ENCODE measurements at regions not wholly inside any gene's neighbourhood (a gene's known extent, or its start where the extent isn't known, plus 50 kb on each side); places are given as distances from the start of the nearest gene placed in this dataset.
"Not testable (repeated sequence)": the region's sequence is repeated elsewhere in the genome, so short reads cannot be mapped to it uniquely, and the experiment has no call there.

GRCh38 chr2:190005513-190005912 is 57.0 kb downstream of the MSTN start:
- no peak for DNase-seq

DNA sequence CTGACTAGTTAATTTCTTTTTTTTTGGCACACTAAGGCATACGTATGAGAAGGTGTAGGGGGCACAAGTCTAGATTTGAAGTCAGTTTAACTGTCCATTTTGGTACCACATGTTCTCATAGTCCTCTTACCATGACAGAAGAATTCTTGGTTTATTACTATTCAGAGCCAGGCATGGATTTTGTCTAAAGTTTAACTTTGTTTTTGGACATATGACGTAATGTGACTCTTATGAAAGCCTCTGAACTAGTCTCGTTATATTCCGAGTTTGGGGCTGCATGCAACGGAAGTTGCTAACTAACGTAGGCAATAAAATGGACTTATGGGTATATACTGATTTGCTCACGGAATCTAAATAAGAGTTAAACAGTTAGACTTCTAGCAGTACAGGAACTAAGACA is 62.9 kb downstream of the MSTN start:
- DNase-seq: no peak

GRCh38 chr2:189998665-189999064 is 63.9 kb downstream of the MSTN start:
- DNase-seq: not testable (repeated sequence)

GRCh38 chr2:189997016-189997415 is 65.5 kb downstream of the MSTN start:
- no peak for DNase-seq

DNA sequence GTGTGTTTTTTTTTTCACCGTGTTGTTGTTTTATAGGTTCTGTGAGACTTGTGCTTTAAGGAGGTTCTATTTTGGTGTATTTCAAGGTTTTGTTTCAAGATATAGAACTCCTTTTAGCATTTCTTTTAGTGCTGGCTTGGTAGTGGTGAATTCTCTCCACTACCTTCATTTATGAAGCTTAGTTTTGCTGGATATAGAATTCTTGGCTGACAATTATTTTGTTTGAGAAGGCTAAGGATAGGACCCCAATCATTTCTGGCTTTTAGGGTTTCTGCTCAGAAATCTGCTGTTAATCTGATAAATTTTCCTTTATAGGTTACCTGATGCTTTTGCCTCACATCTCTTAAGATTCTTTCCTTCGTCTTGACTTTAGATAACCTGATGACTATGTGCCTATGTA is 66.8 kb downstream of the MSTN start:
- DNase-seq: no peak

GRCh38 chr2:189982780-189983394 is 79.6 kb downstream of the MSTN start:
- no peak for DNase-seq

- no peak for DNase-seq
Measured at GRCh38 chr2:189982087-189982486, 80.4 kb downstream of the MSTN start.

DNA sequence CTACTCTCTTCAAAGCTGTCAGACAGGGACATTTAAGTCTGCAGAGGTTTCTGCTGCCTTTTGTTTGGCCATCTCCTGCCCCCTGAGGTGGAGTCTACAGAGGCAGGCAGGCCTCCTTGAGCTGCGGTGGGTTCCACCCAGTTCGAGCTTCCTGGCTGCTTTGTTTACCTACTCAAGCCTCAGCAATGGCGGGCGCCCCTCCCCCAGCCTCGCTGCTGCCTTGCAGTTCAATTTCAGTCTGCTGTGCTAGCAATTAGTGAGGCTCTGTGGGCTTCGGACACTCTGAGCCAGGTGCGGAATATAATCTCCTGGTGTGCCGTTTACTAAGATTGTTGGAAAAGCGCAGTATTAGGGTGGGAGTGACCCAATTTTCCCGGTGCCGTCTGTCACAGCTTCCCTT is 86.0 kb downstream of the MSTN start:
- not testable (repeated sequence) for DNase-seq

DNA sequence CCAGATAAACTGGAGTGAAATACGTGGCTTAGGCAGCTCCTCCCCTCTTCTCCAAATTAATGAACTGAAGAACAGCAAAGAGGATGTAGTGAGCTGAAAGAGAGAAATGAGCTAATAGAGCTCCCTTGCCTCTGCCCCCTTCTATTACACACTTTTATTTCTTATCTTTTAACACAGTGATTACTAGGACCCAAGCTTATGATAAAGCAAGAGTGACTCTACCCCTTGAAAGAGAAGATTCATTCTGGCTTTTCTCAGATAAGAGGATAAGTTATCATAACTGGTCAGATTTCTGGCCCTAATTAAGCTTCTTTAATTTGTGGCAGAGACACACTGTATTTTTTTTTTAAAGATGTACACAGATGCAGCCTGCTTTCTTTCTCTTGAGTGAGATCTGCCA is 102.2 kb downstream of the MSTN start:
- no peak for DNase-seq

- DNase-seq: no peak
Measured at GRCh38 chr2:189959450-189959849, 103.1 kb downstream of the MSTN start.

DNA sequence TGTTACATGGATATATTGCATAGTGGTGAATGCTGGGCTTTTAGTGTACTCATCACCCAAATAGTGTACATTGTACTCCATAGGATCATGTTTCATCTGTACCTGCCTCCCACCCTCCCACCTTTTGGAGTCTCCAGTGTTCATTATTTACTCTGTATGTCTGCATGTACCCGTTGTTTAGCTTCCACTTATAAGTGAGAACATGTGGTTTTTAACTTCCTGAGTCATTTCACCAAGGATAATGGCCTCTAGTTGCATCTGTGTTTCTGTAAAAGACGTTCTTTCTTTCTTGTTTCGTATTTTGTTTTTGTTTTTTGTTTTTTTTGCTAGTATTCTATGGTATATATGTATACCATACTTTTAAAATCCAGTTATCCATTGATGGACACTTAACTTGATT is 107.5 kb downstream of the MSTN start:
- no peak for DNase-seq

DNA sequence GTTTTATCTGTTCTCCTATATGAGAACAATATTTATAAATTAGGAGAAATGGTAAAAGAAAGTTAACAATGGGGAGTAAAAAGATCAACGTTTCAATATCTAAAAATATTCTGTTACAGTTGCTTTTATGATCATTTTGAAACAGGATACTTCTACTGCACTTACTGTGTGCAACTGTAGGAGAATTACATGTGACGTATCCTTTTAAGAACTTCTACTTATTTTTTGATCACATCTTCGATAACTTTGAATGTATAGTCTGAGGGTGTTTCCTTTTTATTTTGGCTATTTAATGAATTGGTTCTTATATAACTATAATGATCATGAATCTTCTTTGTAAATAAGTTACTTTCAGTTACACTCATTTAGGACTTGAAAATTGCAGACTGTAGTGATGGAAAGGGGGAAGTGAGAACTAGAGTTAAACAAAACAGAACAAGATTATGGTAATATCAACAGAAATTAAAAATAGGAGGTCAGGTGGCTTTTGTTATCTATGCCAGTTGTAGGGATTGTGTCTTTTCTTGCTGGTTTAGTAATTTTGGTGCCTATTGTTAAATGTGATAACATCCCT is 109.9 kb downstream of the MSTN start:
- no peak for DNase-seq

GRCh38 chr2:189951791-189952535 is 110.6 kb downstream of the MSTN start:
- no peak for DNase-seq

- DNase-seq: no peak
Measured at GRCh38 chr2:189943009-189943408, 119.5 kb downstream of the MSTN start.

GRCh38 chr2:189940913-189941312 is 121.6 kb downstream of the MSTN start:
- no peak for DNase-seq

- DNase-seq: no peak
Measured at GRCh38 chr2:189937691-189938090, 124.8 kb downstream of the MSTN start.

DNA sequence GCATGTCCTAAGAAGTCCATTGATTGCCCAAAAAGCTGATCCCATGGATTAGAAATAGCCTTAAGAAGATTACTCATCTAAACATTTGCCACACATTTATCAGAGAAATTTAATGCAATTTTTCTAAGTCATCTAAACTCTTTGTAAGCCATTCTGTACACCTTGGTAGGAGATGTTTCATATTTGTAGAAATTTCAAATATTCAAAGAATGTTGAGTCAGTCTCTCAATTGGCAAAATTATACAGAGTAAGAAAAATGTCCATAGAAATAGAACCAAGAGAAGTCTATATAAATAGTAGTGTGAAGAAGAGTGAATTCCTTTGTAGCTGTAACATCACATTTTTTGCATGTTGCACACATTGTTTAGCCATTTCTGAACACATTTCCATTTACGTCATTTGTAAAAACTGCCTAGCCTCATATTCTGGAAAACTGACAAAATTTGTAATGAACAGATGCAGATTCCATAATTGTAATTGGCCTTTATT is 128.6 kb downstream of the MSTN start:
- DNase-seq: peak; percentile 87

GRCh38 chr2:189933041-189933440 is 129.5 kb downstream of the MSTN start:
- no peak for DNase-seq

GRCh38 chr2:189927823-189928222 is 134.7 kb downstream of the MSTN start:
- DNase-seq: no peak

Measured in kidney glomerular epithelial cell (primary cell).